Prostate gland (tissue), 2 donors: ENCODE measurements at regions not wholly inside any gene's neighbourhood (a gene's known extent, or its start where the extent isn't known, plus 50 kb on each side); places are given as distances from the start of the nearest gene placed in this dataset.

ENCODE experiments used
- DNase-seq: peaks from one replicate; pipeline ENCODE4 v3.0.0-alpha.2; 2019; ENCODE audit warnings: low spot score
- H3K27ac ChIP-seq, 2 donors: fragments of 200-600 bp; sonication (generic); 2 replicates each; pipeline ENCODE4 v1.5.1; 2017 to 2019
- H3K27me3 ChIP-seq: fragments of 200-600 bp; sonication (generic); replicated peaks from 2 replicates; pipeline ENCODE4 v1.5.1; 2019; ENCODE audit not compliant: insufficient read depth
- H3K36me3 ChIP-seq, 2 donors: fragments of 200-600 bp; sonication (generic); 1 replicate in 1 of 2; 2 replicates in 1 of 2; pipeline versions ENCODE4 v1.5.1 to v1.8.1; 2017 to 2019
- H3K4me1 ChIP-seq: fragments of 200-600 bp; sonication (generic); replicated peaks from 2 replicates; pipeline ENCODE4 v1.5.1; 2019
- H3K4me3 ChIP-seq, 2 donors: fragments of 200-600 bp; sonication (generic); 2 replicates each; pipeline ENCODE4 v1.5.1; 2017 to 2019
- H3K9me3 ChIP-seq: fragments of 200-600 bp; sonication (generic); 2 replicates; pipeline ENCODE4 v1.5.1; 2017
- POLR2A ChIP-seq: fragments of 450-650 bp; IDR thresholded peaks from one replicate; pipeline ENCODE4 v1.6.1; 2016; ENCODE audit warnings: antibody characterized with exemption, mild to moderate bottlenecking
- POLR2AphosphoS5 ChIP-seq: sonication (generic); formaldehyde crosslinking; IDR thresholded peaks from one replicate; pipeline ENCODE4 v1.6.1; 2017; ENCODE audit warnings: antibody characterized with exemption
- WGBS: methylation state at CpG from one replicate; pipeline ENCODE4 v1.1.5; 2018; 5-methylcytosine and 5-hydroxymethylcytosine counted together
- intact Hi-C: fragments of 100-400 bp; cut with DNase I; formaldehyde crosslinking; loops from one replicate; pipeline ENCODE4 v1.14.2; 2022
- TF ChIP-seq, protein P1 (sequence below), 4 experiments: fragments of 200-600 bp in 2 of 4; fragments of 450-650 bp in 2 of 4; sonication (generic) in 2 of 4; IDR thresholded peaks; 1 replicate in 3 of 4; 2 replicates in 1 of 4; pipeline ENCODE4 v1.5.1; 2016 to 2019; ENCODE audit warnings: antibody characterized with exemption in 4 of 4, mild to moderate bottlenecking in 2 of 4, moderate library complexity in 2 of 4

DNA sequence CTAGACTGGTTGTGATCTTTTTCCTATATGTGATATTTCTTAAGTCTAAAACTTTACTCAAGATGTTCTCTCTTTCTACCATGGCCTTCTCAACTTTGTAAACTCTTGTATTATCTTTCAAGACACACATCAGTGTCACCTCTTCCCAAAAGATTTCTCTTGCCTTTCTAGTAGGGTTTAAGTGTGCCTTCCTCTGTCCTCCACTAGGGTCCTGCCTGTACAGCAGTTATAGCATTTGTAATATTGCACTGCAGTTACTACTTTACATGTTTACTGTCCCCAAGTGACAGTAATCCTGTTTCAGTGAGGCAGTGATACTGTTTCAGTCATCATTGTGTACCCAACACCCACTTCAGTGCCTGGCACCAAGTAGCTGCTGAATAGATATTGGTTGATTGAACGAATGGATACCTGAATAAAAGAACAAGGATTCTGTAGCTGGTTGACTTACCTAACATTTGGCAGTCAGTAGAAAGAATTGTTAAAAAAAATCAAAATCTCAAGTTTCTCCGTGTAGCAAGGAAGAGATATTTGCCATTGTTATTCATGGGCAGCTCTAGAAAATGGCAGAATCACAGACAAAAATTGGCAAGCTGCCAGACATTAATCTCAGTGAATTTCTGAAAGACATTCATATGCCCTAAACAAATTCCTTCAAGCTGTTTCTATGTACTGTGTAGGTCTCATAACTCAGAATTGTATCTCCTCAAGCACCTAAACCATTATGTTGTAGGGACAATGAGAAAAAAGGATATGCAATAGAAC lies 79.4 kb downstream of the RBMXL2 start:
- Histone ChIP-seq H3K4me1 (no peaks in the 10 kb centered on the region), H3K27me3 (no peaks in the 10 kb centered on the region), H3K36me3 (no peaks in the 10 kb centered on the region), H3K27ac (no peak overlapping the region), H3K9me3 (no peaks in the 10 kb centered on the region), H3K4me3 (no peak overlapping the region)
- no peak for DNase-seq
- intact Hi-C loops, result no loop called here
- 36% methylated on average over 2 of the region's 2 CpGs for WGBS
- TF ChIP-seq, protein P1, sequence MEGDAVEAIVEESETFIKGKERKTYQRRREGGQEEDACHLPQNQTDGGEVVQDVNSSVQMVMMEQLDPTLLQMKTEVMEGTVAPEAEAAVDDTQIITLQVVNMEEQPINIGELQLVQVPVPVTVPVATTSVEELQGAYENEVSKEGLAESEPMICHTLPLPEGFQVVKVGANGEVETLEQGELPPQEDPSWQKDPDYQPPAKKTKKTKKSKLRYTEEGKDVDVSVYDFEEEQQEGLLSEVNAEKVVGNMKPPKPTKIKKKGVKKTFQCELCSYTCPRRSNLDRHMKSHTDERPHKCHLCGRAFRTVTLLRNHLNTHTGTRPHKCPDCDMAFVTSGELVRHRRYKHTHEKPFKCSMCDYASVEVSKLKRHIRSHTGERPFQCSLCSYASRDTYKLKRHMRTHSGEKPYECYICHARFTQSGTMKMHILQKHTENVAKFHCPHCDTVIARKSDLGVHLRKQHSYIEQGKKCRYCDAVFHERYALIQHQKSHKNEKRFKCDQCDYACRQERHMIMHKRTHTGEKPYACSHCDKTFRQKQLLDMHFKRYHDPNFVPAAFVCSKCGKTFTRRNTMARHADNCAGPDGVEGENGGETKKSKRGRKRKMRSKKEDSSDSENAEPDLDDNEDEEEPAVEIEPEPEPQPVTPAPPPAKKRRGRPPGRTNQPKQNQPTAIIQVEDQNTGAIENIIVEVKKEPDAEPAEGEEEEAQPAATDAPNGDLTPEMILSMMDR (IDR thresholded peaks at IDR 0.05), result no peak
- no peak for TF ChIP-seq POLR2A
- no peak for TF ChIP-seq POLR2AphosphoS5

DNA sequence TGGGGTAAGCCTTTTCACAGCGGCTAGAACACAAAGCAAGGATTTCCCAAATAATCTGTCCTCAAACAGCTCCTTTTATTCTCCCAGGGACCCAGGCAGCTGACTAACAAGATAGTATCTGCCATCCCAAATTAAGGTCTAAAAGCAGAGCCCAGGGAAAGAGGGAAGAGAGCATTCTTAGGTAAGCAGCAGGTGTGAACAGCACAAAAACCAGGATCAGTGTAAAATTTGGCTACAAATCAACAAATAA lies 79.9 kb downstream of the RBMXL2 start:
- TF ChIP-seq, protein P1 (IDR thresholded peaks at IDR 0.05), result no peak
- no peak for TF ChIP-seq POLR2A
- no peak for TF ChIP-seq POLR2AphosphoS5
- intact Hi-C loops, result no loop called here
- Histone ChIP-seq H3K27me3 (no peaks in the 10 kb centered on the region), H3K27ac (no peak overlapping the region), H3K4me3 (no peak overlapping the region), H3K36me3 (no peaks in the 10 kb centered on the region), H3K4me1 (no peaks in the 10 kb centered on the region), H3K9me3 (no peaks in the 10 kb centered on the region)
- 33% methylated on average over 1 of the region's 1 CpG for WGBS
- no peak for DNase-seq

DNA sequence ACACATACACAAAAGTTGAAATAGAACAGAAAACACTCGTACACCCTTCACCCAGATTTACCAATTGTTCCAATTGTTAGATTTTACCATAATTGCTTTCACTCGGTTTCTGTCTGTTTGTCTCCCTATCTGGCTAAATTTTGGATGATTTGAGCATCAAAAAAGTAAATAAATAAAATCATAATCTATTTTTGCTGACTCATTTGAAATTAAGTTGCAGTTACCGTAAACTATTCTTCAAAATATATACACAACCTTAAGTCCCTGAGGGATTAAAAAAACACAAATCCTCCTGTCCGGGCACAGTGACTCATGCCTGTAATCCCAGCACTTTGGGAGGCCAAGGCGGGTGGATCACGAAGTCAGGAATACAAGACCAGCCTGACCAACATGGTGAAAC lies 81.3 kb upstream of the SYT9 start:
- 83% methylated on average over 6 of the region's 6 CpGs for WGBS
- DNase-seq, result no peak

DNA sequence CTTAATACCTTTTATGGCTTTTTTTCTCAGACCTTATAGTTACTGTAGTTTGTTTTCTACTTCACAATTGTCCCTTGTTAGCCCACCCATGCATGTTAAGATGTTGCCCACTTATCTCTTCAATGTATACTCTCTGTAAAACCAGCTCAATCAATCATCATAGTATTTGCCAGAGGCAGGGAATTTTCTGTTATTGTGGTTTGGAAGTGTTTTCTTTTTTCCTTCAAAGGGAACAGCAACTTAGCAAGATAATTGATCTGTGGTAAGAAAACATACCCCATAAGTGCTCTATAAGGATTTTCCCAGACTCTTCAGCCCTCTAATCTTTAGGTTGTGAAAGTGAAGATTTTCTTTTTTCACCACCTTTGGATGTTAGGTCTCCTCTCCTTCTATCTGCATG lies 76.7 kb upstream of the SYT9 start:
- Histone ChIP-seq H3K4me1 (no peaks in the 10 kb centered on the region), H3K36me3 (no peaks in the 10 kb centered on the region), H3K4me3 (no peak overlapping the region), H3K27ac (no peak overlapping the region), H3K9me3 (no peaks in the 10 kb centered on the region), H3K27me3 (no peaks in the 10 kb centered on the region)
- no peak for DNase-seq
- intact Hi-C loops, result no loop called here
- TF ChIP-seq, protein P1 (IDR thresholded peaks at IDR 0.05), result no peak
- TF ChIP-seq POLR2AphosphoS5, result no peak
- TF ChIP-seq POLR2A, result no peak

More for the DNA sequence above, 81.3 kb upstream of the SYT9 start:
- TF ChIP-seq, protein P1 (IDR thresholded peaks at IDR 0.05), result no peak
- TF ChIP-seq POLR2AphosphoS5 (no peak), POLR2A (no peak)
- Histone ChIP-seq H3K36me3 (no peaks in the 10 kb centered on the region), H3K9me3 (no peaks in the 10 kb centered on the region), H3K27me3 (no peaks in the 10 kb centered on the region), H3K4me1 (no peaks in the 10 kb centered on the region), H3K27ac (no peak overlapping the region), H3K4me3 (no peak overlapping the region)
- intact Hi-C loops, result no loop called here

DNA sequence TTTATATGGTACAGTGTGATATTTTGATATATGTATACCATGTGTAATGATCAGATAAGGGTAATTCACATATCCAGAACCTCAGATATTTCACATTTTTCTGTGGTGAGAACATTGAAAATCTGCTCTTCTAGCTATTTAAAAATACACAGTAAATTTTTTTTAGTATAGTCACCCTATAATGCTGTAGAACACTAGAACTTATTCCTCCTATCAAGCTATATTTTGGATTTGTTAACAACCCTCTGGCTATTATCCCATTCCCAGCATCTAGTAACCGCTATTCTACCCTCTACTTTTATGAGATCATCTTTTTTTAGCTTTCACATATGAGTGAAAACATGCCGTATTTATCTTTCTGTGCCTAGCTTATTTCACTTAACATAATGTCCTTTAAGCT lies 65.5 kb upstream of the SYT9 start:
- TF ChIP-seq POLR2A (no peak), POLR2AphosphoS5 (no peak)
- TF ChIP-seq, protein P1 (IDR thresholded peaks at IDR 0.05), result no peak
- intact Hi-C loops, result no loop called here
- no peak overlapping the region for H3K27ac ChIP-seq

More for the DNA sequence above, 65.5 kb upstream of the SYT9 start:
- no peaks in the 10 kb centered on the region for H3K27me3 ChIP-seq
- no peak overlapping the region for H3K4me3 ChIP-seq
- H3K36me3 ChIP-seq, result no peaks in the 10 kb centered on the region
- no peak for DNase-seq
- 67% methylated on average over 2 of the region's 2 CpGs for WGBS
- H3K4me1 ChIP-seq, result no peaks in the 10 kb centered on the region
- no peaks in the 10 kb centered on the region for H3K9me3 ChIP-seq
